ENCODE measurements at regions not wholly inside any gene's neighbourhood (a gene's known extent, or its start where the extent isn't known, plus 50 kb on each side); places are given as distances from the start of the nearest gene placed in this dataset.

- no peak for TF ChIP-seq CTCF (IDR thresholded peaks at IDR 0.05; ENCODE audit: insufficient read depth, missing control alignments)
- no peak for DNase-seq (ENCODE audit: insufficient read length, low spot score)
- no peak for FAIRE-seq
These were observed 319.3 kb downstream of the MDFIC start for GRCh38 chr7:115241151-115241550.

GRCh38 chr7:115240242-115240641, 318.3 kb downstream of the MDFIC start:
- no peak for TF ChIP-seq CTCF (IDR thresholded peaks at IDR 0.05; ENCODE audit: insufficient read depth, missing control alignments)

GRCh38 chr7:115235075-115235474, 313.2 kb downstream of the MDFIC start:
- DNase-seq (ENCODE audit: insufficient read length, low spot score) (no peak), FAIRE-seq (peak; percentile 77)
- no peak for TF ChIP-seq CTCF (IDR thresholded peaks at IDR 0.05; ENCODE audit: insufficient read depth, missing control alignments)

More at GRCh38 chr7:115240242-115240641, 318.3 kb downstream of the MDFIC start:
- DNase-seq (ENCODE audit: insufficient read length, low spot score) (no peak), FAIRE-seq (no peak)

- no peak for TF ChIP-seq CTCF (IDR thresholded peaks at IDR 0.05; ENCODE audit: insufficient read depth, missing control alignments)
- no peak for DNase-seq (ENCODE audit: insufficient read length, low spot score)
- FAIRE-seq: peak; percentile 91
These were observed 311.9 kb downstream of the MDFIC start for GRCh38 chr7:115233809-115234208.

- no peak for FAIRE-seq
- TF ChIP-seq CTCF (IDR thresholded peaks at IDR 0.05; ENCODE audit: insufficient read depth, missing control alignments): no peak
- DNase-seq (ENCODE audit: insufficient read length, low spot score): no peak
These were observed 310.1 kb downstream of the MDFIC start for GRCh38 chr7:115232041-115232440.

- DNase-seq (ENCODE audit: insufficient read length, low spot score): no peak
- no peak for TF ChIP-seq CTCF (IDR thresholded peaks at IDR 0.05; ENCODE audit: insufficient read depth, missing control alignments)
- no peak for FAIRE-seq
These were observed 309.1 kb downstream of the MDFIC start for GRCh38 chr7:115230882-115231571.

GRCh38 chr7:115229401-115230105, 307.7 kb downstream of the MDFIC start:
- DNase-seq (ENCODE audit: insufficient read length, low spot score): no peak
- TF ChIP-seq CTCF (IDR thresholded peaks at IDR 0.05; ENCODE audit: insufficient read depth, missing control alignments): no peak
- FAIRE-seq: no peak
